8988T (cell line): ENCODE measurements at regions not wholly inside any gene's neighbourhood (a gene's known extent, or its start where the extent isn't known, plus 50 kb on each side); places are given as distances from the start of the nearest gene placed in this dataset.
"Not testable (repeated sequence)": the region's sequence is repeated elsewhere in the genome, so short reads cannot be mapped to it uniquely, and the experiment has no call there.

Experiments used
- DNase-seq: peaks from one replicate; pipeline ENCODE4 v3.0.0; 2011

GRCh38 chr5:82748688-82749460, 328.3 kb downstream of the TMEM167A start:
- DNase-seq = no peak

GRCh38 chr5:82747986-82748385, 329.2 kb downstream of the TMEM167A start:
- no peak for DNase-seq

- no peak for DNase-seq
Observed at GRCh38 chr5:82745016-82745415, 332.2 kb downstream of the TMEM167A start.

- DNase-seq = no peak
Observed at GRCh38 chr5:82738681-82739269, 338.4 kb downstream of the TMEM167A start.

- DNase-seq = no peak
Observed at GRCh38 chr5:82735160-82735789, 341.9 kb downstream of the TMEM167A start.

DNA sequence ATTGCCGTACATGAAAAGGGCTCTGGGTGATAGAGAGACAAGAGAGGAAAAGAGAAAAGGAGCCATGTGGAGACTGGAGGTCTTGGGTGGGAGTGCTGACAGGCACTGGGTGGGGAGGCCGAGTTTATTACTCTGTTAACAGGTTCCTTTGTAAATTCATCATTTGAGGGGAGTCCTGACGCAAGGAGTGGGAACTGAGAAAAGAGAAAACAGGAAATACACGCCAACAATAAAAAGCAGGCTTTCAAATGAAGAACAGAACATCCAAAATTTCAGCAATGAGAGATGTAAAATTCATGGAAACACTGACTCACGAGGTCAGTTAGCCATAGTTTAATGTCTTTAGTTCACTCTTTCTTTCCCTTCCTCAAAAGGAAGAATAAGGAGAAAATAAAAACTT, 342.8 kb downstream of the TMEM167A start:
- DNase-seq = no peak

DNA sequence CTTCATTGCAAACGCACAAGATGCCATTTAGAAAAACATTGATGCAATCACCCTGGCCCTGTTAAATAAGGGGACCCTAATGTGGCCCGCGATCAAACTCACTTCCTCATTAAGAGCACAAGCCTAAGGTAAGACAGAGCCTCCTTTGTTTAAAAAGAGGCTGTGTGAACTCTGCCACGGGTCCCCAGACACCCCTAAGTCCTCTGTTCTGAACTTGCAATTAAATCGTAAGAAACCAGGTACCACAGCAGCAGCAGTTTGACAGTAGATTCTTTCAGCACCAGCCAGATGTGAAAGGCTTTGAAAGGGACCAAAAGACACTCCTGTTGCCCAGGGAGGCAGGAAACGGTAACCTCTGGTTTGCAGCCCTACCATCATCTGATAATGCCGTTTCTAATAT, 346.3 kb downstream of the TMEM167A start:
- no peak for DNase-seq

- no peak for DNase-seq
Observed at GRCh38 chr5:82728926-82729702, 348.1 kb downstream of the TMEM167A start.

GRCh38 chr5:82723168-82723567, 354.0 kb downstream of the TMEM167A start:
- no peak for DNase-seq

DNA sequence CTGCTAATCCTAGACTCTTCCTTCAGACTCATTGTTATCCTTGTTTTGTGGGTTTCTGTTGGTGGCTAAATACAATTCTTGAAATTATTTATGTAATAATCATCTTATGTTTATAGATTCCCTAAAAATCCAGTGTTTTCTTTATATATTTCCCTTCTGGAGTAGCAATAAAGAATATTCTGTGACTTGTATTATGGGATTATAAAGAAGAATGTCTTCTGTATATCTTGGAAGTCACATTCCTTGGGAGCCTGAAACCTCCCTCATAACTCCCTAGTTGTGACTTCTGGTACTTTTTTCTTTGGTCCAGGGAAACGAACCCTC, 356.1 kb downstream of the TMEM167A start:
- DNase-seq = no peak

- no peak for DNase-seq
Observed at GRCh38 chr5:82720213-82721086, 356.7 kb downstream of the TMEM167A start.

DNA sequence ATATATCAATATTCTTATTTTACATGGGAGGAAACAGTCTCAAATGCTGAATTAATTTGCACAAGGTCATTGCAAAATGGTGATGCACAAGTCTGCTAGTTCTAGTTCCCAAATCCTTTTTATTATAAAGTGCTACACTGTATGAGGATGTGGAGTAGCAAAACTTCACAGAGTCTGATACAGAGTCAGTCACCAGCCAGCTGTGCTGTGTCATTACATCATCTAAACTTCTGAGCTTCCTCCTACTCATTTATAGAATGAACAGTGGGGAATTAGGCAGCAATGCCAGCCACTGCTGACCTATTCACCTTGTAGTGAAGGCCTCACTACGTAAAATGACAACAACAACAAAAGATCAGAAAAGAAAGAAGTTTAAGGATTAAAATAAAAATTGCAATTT, 357.8 kb downstream of the TMEM167A start:
- DNase-seq = no peak

GRCh38 chr5:82717738-82718137, 359.5 kb downstream of the TMEM167A start:
- no peak for DNase-seq

DNA sequence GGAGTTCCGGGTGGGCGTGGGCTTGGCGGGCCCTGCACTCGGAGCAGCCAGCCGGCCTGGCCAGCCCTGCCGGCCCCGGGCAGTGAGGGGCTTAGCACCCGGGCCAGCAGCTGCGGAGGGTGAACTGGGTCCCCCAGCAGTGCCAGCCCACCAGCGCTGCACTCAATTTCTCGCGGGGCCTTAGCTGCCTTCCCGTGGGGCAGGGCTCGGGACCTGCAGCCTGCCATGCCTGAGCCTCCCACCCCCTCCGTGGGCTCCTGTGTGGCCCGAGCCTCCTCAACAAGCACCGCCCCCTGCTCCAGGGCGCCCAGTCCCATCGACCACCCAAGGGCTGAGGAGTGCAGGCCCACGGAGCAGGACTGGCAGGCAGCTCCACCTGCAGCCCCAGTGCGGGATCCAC, 362.5 kb downstream of the TMEM167A start:
- not testable (repeated sequence) for DNase-seq

DNA sequence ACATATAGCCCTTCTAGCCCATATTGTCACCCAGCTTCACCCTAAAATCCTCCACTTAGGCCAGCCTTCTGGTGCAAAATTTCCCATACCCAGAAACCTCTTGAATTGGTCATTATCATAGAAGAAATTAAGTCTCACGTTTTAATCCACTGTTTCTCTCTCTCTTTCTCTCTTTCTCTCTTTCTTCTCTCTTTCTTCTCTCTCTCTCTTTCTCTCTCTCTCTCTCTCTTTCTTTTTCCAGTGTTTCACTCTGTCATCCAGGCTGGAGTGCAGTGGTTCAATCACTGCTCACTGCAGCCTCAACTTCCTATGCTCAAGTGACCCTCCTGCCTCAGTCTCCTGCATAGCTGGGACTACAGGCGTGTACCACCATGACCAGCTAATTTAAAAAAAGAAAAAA, 363.4 kb downstream of the TMEM167A start:
- no peak for DNase-seq

GRCh38 chr5:82707741-82708140, 369.5 kb downstream of the TMEM167A start:
- DNase-seq = no peak

GRCh38 chr5:82704381-82704780, 372.8 kb downstream of the TMEM167A start:
- DNase-seq = no peak

- DNase-seq = no peak
Observed at GRCh38 chr5:82702046-82702445, 375.1 kb downstream of the TMEM167A start.

- no peak for DNase-seq
Observed at GRCh38 chr5:82699737-82700136, 377.5 kb downstream of the TMEM167A start.

- no peak for DNase-seq
Observed at GRCh38 chr5:82698026-82698425, 379.2 kb downstream of the TMEM167A start.

- no peak for DNase-seq
Observed at GRCh38 chr5:82694711-82695285, 382.4 kb downstream of the TMEM167A start.

DNA sequence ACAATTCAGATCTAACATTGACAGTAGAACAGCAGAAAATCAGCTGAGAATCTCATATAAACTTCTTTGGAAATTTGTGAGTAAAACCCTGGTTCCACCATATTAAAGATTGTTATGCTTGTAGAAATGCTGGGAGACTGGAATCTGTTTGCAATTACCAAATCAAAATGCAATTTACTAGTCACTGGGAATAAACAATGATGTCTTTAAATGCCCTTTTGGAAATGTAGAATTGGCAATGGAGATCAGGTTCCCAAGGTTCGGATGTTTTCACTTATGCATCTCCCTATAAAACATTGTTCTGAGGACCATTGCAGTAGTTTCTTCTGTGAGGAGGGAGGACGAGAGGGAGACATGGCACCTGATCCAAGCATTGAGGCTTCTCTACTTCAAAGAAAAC, 384.4 kb downstream of the TMEM167A start:
- no peak for DNase-seq
